Hypothalamus (tissue), 51 donors: ENCODE measurements at regions not wholly inside any gene's neighbourhood (a gene's known extent, or its start where the extent isn't known, plus 50 kb on each side); places are given as distances from the start of the nearest gene placed in this dataset.
"Not testable (repeated sequence)": the region's sequence is repeated elsewhere in the genome, so short reads cannot be mapped to it uniquely, and the experiment has no call there.

Experiments used
- DNase-seq, 51 donors: peaks; one replicate each; lab custom pipeline; 2025; lab: John Stamatoyannopoulos, UW

GRCh38 chr16:66036793-66037715 is 329.4 kb upstream of the CDH5 start:
- DNase-seq: no peak

GRCh38 chr16:66036184-66036583 is 330.3 kb upstream of the CDH5 start:
- DNase-seq: no peak

GRCh38 chr16:66035096-66035495 is 331.4 kb upstream of the CDH5 start:
- no peak for DNase-seq

GRCh38 chr16:66032841-66033240 is 333.6 kb upstream of the CDH5 start:
- no peak for DNase-seq

GRCh38 chr16:66030036-66030435 is 336.5 kb upstream of the CDH5 start:
- no peak for DNase-seq

GRCh38 chr16:66028510-66029216 is 337.8 kb upstream of the CDH5 start:
- no peak for DNase-seq

- DNase-seq: no peak
These were observed 339.6 kb upstream of the CDH5 start for GRCh38 chr16:66026787-66027330.

- DNase-seq: no peak
These were observed 340.3 kb upstream of the CDH5 start for GRCh38 chr16:66026211-66026610.

- DNase-seq: no peak
These were observed 340.7 kb upstream of the CDH5 start for GRCh38 chr16:66025751-66026150.

- not testable (repeated sequence) for DNase-seq
These were observed 341.9 kb upstream of the CDH5 start for GRCh38 chr16:66024567-66024966.

GRCh38 chr16:66023481-66023880 is 343.0 kb upstream of the CDH5 start:
- no peak for DNase-seq

GRCh38 chr16:66020642-66021041 is 345.8 kb upstream of the CDH5 start:
- no peak for DNase-seq

GRCh38 chr16:66020046-66020445 is 346.4 kb upstream of the CDH5 start:
- DNase-seq: no peak

- DNase-seq: not testable (repeated sequence)
These were observed 347.0 kb upstream of the CDH5 start for GRCh38 chr16:66019502-66019901.

- DNase-seq: no peak
These were observed 352.3 kb upstream of the CDH5 start for GRCh38 chr16:66014221-66014620.

GRCh38 chr16:66013486-66013885 is 353.0 kb upstream of the CDH5 start:
- no peak for DNase-seq

- DNase-seq: no peak
These were observed 358.4 kb upstream of the CDH5 start for GRCh38 chr16:66008136-66008535.

- no peak for DNase-seq
These were observed 358.8 kb upstream of the CDH5 start for GRCh38 chr16:66007717-66008116.

GRCh38 chr16:66006485-66006884 is 360.0 kb upstream of the CDH5 start:
- no peak for DNase-seq

GRCh38 chr16:66004699-66005098 is 361.8 kb upstream of the CDH5 start:
- DNase-seq: no peak

GRCh38 chr16:66003201-66003600 is 363.3 kb upstream of the CDH5 start:
- no peak for DNase-seq

GRCh38 chr16:66002601-66003000 is 363.9 kb upstream of the CDH5 start:
- DNase-seq: no peak
